ENCODE measurements at regions not wholly inside any gene's neighbourhood (a gene's known extent, or its start where the extent isn't known, plus 50 kb on each side); places are given as distances from the start of the nearest gene placed in this dataset.

GRCh38 chr15:98529205-98530145 is 118.9 kb upstream of the IGF1R start:
- TF ChIP-seq CREB1 (IDR thresholded peaks at IDR 0.05) (no peak), CREB1 (CRISPR knock-in tag; IDR thresholded peaks at IDR 0.05) (no peak), ELK1 (CRISPR knock-in tag; IDR thresholded peaks at IDR 0.05) (no peak), CTCF (IDR thresholded peaks at IDR 0.05 in 2 of 3, conservative IDR thresholded peaks at IDR 0.05 in 1 of 3; ENCODE audit: insufficient read depth in 2 of 3, low read depth in 1 of 3, low read length in 3 of 3) (no peak)
